Amniotic stem cell (primary cell): ENCODE measurements at regions not wholly inside any gene's neighbourhood (a gene's known extent, or its start where the extent isn't known, plus 50 kb on each side); places are given as distances from the start of the nearest gene placed in this dataset.
"Not testable (repeated sequence)": the region's sequence is repeated elsewhere in the genome, so short reads cannot be mapped to it uniquely, and the experiment has no call there.

Experiments used
- DNase-seq: peaks from one replicate; lab custom pipeline; 2025; lab: John Stamatoyannopoulos, UW

GRCh38 chr3:193803288-193803687, 210.3 kb downstream of the OPA1 start:
- DNase-seq = no peak

GRCh38 chr3:193805448-193805847, 212.4 kb downstream of the OPA1 start:
- no peak for DNase-seq

- no peak for DNase-seq
These were observed 215.3 kb downstream of the OPA1 start for GRCh38 chr3:193808317-193808716.

GRCh38 chr3:193809106-193809505, 216.1 kb downstream of the OPA1 start:
- no peak for DNase-seq

- DNase-seq = no peak
These were observed 219.2 kb downstream of the OPA1 start for GRCh38 chr3:193812078-193812725.

GRCh38 chr3:193812791-193813500, 219.9 kb downstream of the OPA1 start:
- no peak for DNase-seq

- no peak for DNase-seq
These were observed 220.5 kb downstream of the OPA1 start for GRCh38 chr3:193813501-193813830.

- DNase-seq = no peak
These were observed 221.3 kb downstream of the OPA1 start for GRCh38 chr3:193814166-193814892.

- no peak for DNase-seq
These were observed 222.4 kb downstream of the OPA1 start for GRCh38 chr3:193815246-193816027.

- DNase-seq = no peak
These were observed 223.0 kb downstream of the OPA1 start for GRCh38 chr3:193816028-193816395.

GRCh38 chr3:193816656-193817311, 223.8 kb downstream of the OPA1 start:
- DNase-seq = no peak

- no peak for DNase-seq
These were observed 226.4 kb downstream of the OPA1 start for GRCh38 chr3:193819117-193820010.

- DNase-seq = no peak
These were observed 228.2 kb downstream of the OPA1 start for GRCh38 chr3:193821151-193821668.

GRCh38 chr3:193822492-193823212, 229.6 kb downstream of the OPA1 start:
- DNase-seq = no peak

- DNase-seq = not testable (repeated sequence)
These were observed 230.2 kb downstream of the OPA1 start for GRCh38 chr3:193823213-193823605.

- no peak for DNase-seq
These were observed 231.4 kb downstream of the OPA1 start for GRCh38 chr3:193824365-193824764.

GRCh38 chr3:193825617-193826016, 232.6 kb downstream of the OPA1 start:
- no peak for DNase-seq

GRCh38 chr3:193826159-193826795, 233.3 kb downstream of the OPA1 start:
- DNase-seq = no peak

GRCh38 chr3:193827040-193827669, 234.1 kb downstream of the OPA1 start:
- no peak for DNase-seq
